PFSK-1 (cell line): ENCODE measurements at regions not wholly inside any gene's neighbourhood (a gene's known extent, or its start where the extent isn't known, plus 50 kb on each side); places are given as distances from the start of the nearest gene placed in this dataset.

ENCODE experiments used
- FOXP2 ChIP-seq: optimal IDR thresholded peaks from 2 replicates; pipeline ENCODE3; 2011; ENCODE audit warnings: borderline replicate concordance, control low read depth, inconsistent platforms; ENCODE audit not compliant: insufficient read depth; ENCODE audit errors: extremely low read length, extremely low read depth
- POLR2AphosphoS5 ChIP-seq: IDR thresholded peaks from 2 replicates; pipeline ENCODE4 v1.6.1; 2012; ENCODE audit warnings: low read depth, mild to moderate bottlenecking, control low read depth, low read length, moderate library complexity
- REST ChIP-seq, 2 experiments: IDR thresholded peaks; 2 replicates each; pipeline versions ENCODE4 v1.6.1 to v1.8.0; 2011 to 2012; ENCODE audit warnings: low read depth in 2 of 2, low read length in 2 of 2, control low read depth in 1 of 2, inconsistent platforms in 1 of 2, mild to moderate bottlenecking in 1 of 2, moderate library complexity in 1 of 2; ENCODE audit not compliant: insufficient read depth in 1 of 2
- SIN3A ChIP-seq: IDR thresholded peaks from 2 replicates; pipeline ENCODE4 v1.6.1; 2012; ENCODE audit warnings: mild to moderate bottlenecking, low read length, moderate library complexity, borderline replicate concordance; ENCODE audit not compliant: insufficient read depth
- TAF1 ChIP-seq: IDR thresholded peaks from 2 replicates; pipeline ENCODE4 v1.6.1; 2012; ENCODE audit warnings: low read length, control low read depth, borderline replicate concordance; ENCODE audit not compliant: insufficient read depth

DNA sequence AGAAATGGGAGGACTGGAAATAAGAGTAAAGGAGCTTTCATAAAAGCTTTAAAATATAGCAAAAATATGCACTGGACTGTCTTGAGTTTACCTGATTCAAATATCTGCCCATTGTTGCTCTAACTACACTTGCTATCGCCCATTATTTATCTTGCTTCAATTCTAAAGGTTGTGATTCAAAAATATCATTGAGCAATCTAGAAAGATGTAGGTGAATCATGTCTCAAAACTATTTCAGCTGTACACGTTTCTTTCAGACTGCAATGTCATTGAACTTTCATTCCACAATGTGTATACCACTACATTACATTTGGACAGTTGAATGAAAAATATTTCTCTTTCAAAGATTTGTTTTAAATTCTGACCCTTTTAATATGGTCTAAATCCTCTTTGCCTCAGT, 545.6 kb downstream of the BMP2 start:
- TF ChIP-seq TAF1 (no peak), FOXP2 (no peak), SIN3A (no peak), REST (IDR thresholded peaks at IDR 0.05; ENCODE audit: insufficient read depth in 1 of 2, low read depth in 2 of 2, low read length in 2 of 2) (no peak), POLR2AphosphoS5 (no peak)

DNA sequence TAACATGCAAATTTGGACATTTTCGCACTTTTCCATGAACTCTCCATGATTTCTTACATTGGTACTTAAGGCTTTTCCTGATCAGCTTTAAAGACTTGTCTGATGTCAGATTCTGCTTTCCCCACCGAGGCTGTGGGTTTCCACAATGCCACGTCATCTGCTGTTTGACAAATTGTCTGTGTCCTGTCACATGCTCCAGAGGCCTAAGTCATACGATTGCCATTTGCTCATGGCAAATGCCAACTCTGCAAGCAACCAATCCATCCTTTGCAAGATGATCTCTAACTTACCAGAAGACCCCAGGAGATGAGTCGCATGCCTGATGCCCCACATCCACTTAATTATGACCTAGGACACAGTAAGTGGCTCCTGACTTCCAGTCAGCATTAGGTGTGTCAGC, 556.5 kb downstream of the BMP2 start:
- TF ChIP-seq TAF1 (no peak), FOXP2 (no peak), POLR2AphosphoS5 (no peak), REST (IDR thresholded peaks at IDR 0.05; ENCODE audit: insufficient read depth in 1 of 2, low read depth in 2 of 2, low read length in 2 of 2) (no peak), SIN3A (no peak)

DNA sequence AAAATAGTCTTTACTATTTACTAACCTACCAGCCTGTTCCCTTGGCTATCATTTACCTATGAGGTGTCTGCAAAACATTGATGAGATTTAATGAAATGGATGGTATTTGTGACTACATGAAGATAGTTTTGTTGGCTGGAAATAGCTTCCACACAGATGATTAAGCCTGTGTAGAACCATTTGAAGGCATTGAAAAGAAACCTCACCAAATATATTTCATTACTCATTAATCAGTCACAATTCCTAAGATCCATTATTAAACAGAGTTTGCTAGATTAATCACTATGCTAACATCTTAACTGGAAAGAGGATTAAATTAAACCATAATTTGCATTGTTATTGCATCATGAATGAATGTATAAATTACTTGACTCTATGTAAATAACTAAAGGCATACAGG, 560.3 kb downstream of the BMP2 start:
- no peak for TF ChIP-seq POLR2AphosphoS5
- TF ChIP-seq TAF1 = no peak
- no peak for TF ChIP-seq REST (IDR thresholded peaks at IDR 0.05; ENCODE audit: insufficient read depth in 1 of 2, low read depth in 2 of 2, low read length in 2 of 2)
- TF ChIP-seq SIN3A = no peak
- TF ChIP-seq FOXP2 = no peak

GRCh38 chr20:7330850-7331249, 563.4 kb downstream of the BMP2 start:
- TF ChIP-seq SIN3A (no peak), TAF1 (no peak), REST (IDR thresholded peaks at IDR 0.05; ENCODE audit: insufficient read depth in 1 of 2, low read depth in 2 of 2, low read length in 2 of 2) (no peak), FOXP2 (no peak), POLR2AphosphoS5 (no peak)

DNA sequence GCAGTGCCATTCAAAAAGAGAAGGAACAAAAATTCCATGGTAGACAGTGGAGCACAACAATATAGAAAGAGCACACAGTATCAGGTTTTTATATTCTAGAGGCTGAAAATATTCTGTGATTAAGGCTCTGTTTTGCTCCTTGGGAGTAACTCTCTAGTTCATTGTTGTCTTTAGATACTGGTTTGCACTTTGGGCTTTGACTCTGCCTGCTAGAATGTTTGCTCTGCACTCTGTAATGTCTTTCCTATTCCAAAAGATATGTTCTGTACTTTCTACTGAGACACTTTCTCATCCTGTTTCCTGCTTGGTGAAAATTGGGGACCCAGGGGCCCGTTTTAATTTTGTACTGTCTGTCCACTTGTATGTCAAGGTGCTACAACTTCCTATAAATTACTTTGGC, 564.7 kb downstream of the BMP2 start:
- no peak for TF ChIP-seq REST (IDR thresholded peaks at IDR 0.05; ENCODE audit: insufficient read depth in 1 of 2, low read depth in 2 of 2, low read length in 2 of 2)
- no peak for TF ChIP-seq TAF1
- no peak for TF ChIP-seq POLR2AphosphoS5
- TF ChIP-seq SIN3A = no peak
- TF ChIP-seq FOXP2 = no peak
